DOHH2 (cell line): ENCODE measurements at regions not wholly inside any gene's neighbourhood (a gene's known extent, or its start where the extent isn't known, plus 50 kb on each side); places are given as distances from the start of the nearest gene placed in this dataset.

ENCODE experiments used
- H3F3A ChIP-seq: fragments of 200-600 bp; sonication (generic), shearing (Covaris generic); 2 replicates; pipeline ENCODE4 v1.6.0; 2016; ENCODE audit warnings: antibody characterized with exemption, mild to moderate bottlenecking; ENCODE audit not compliant: control insufficient read depth, insufficient read depth
- H3K27ac ChIP-seq: fragments of 200-600 bp; sonication (generic); 2 replicates; pipeline ENCODE4 v1.5.1; 2014; ENCODE audit warnings: low read depth, mild to moderate bottlenecking, low read length, moderate library complexity
- H3K27me3 ChIP-seq: fragments of 200-600 bp; sonication (generic); 2 replicates; pipeline ENCODE4 v1.6.1; 2014; ENCODE audit warnings: mild to moderate bottlenecking, low read length, mixed read lengths; ENCODE audit not compliant: control insufficient read depth
- H3K36me3 ChIP-seq: fragments of 200-600 bp; sonication (generic); 2 replicates; pipeline ENCODE4 v1.6.1; 2014; ENCODE audit warnings: mild to moderate bottlenecking, low read length, moderate library complexity, mixed read lengths; ENCODE audit not compliant: control insufficient read depth
- H3K4me1 ChIP-seq: fragments of 200-600 bp; sonication (generic); 2 replicates; pipeline ENCODE4 v1.6.1; 2014; ENCODE audit warnings: mild to moderate bottlenecking, low read length, mixed read lengths; ENCODE audit not compliant: control insufficient read depth
- H3K4me2 ChIP-seq: fragments of 200-600 bp; sonication (generic); 2 replicates; pipeline ENCODE4 v1.6.0; 2014; ENCODE audit warnings: mild to moderate bottlenecking, low read length, moderate library complexity
- H3K4me3 ChIP-seq: fragments of 200-600 bp; sonication (generic); 2 replicates; pipeline ENCODE4 v1.5.1; 2014; ENCODE audit warnings: mild to moderate bottlenecking, low read length, mixed read lengths
- H3K79me2 ChIP-seq: fragments of 200-600 bp; sonication (generic); 2 replicates; pipeline ENCODE4 v1.6.1; 2014; ENCODE audit warnings: mild to moderate bottlenecking, low read length, mixed read lengths; ENCODE audit not compliant: control insufficient read depth
- H3K9me2 ChIP-seq: fragments of 200-600 bp; sonication (generic); replicated peaks from 2 replicates; pipeline ENCODE4 v1.6.1; 2014; ENCODE audit warnings: mild to moderate bottlenecking, low read length, mixed read lengths; ENCODE audit not compliant: control insufficient read depth
- H3K9me3 ChIP-seq: fragments of 200-600 bp; sonication (generic); 2 replicates; pipeline ENCODE4 v1.6.1; 2014; ENCODE audit warnings: antibody characterized with exemption, low read length, mixed read lengths; ENCODE audit not compliant: control insufficient read depth, insufficient read depth
- H4K20me1 ChIP-seq: fragments of 200-600 bp; sonication (generic); 2 replicates; pipeline ENCODE4 v1.6.0; 2014; ENCODE audit warnings: low read depth, mild to moderate bottlenecking, antibody characterized with exemption, low read length, moderate library complexity; ENCODE audit not compliant: control insufficient read depth, insufficient read depth
- EZH2phosphoT487 ChIP-seq: fragments of 200-600 bp; sonication (generic); IDR thresholded peaks from 2 replicates; pipeline ENCODE4 v1.6.1; 2017; ENCODE audit warnings: borderline replicate concordance, mild to moderate bottlenecking, antibody characterized with exemption, low read length, moderate library complexity, mixed read lengths
- TF ChIP-seq, protein P1 (sequence below): fragments of 200-600 bp; sonication (generic); IDR thresholded peaks from one replicate; pipeline ENCODE4 v1.5.1; 2014; ENCODE audit warnings: antibody characterized with exemption, mild to moderate bottlenecking, low read depth, low read length; ENCODE audit not compliant: poor library complexity, severe bottlenecking

DNA sequence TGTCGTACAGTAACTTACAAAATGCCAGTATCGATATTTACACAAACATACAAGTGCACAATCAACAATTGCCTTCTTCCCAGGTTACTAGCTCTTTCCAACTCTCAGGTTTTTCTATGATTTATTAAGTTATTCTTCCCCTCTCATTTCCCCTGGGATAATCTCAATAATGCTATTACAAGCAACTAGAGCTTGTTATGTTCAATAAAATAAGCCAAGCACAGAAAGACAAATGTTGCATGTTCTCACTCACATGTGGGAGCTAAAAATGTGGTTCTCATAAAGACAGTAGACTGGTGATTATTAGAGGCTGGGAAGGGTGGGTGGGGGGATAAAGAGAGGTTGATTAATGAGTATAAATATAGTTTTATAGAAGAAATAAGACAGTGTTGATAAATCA, 577.1 kb downstream of the HACE1 start:
- Histone ChIP-seq H3K9me2 (no peaks in the 10 kb centered on the region), H3K27ac (no peak overlapping the region), H3K9me3 (no peaks in the 10 kb centered on the region), H3K27me3 (no peaks in the 10 kb centered on the region), H3K79me2 (no peaks in the 10 kb centered on the region), H3F3A (no peaks in the 10 kb centered on the region), H3K4me2 (no peak overlapping the region), H3K36me3 (no peaks in the 10 kb centered on the region), H3K4me3 (no peak overlapping the region), H4K20me1 (no peaks in the 10 kb centered on the region), H3K4me1 (no peaks in the 10 kb centered on the region)
- TF ChIP-seq, protein P1, sequence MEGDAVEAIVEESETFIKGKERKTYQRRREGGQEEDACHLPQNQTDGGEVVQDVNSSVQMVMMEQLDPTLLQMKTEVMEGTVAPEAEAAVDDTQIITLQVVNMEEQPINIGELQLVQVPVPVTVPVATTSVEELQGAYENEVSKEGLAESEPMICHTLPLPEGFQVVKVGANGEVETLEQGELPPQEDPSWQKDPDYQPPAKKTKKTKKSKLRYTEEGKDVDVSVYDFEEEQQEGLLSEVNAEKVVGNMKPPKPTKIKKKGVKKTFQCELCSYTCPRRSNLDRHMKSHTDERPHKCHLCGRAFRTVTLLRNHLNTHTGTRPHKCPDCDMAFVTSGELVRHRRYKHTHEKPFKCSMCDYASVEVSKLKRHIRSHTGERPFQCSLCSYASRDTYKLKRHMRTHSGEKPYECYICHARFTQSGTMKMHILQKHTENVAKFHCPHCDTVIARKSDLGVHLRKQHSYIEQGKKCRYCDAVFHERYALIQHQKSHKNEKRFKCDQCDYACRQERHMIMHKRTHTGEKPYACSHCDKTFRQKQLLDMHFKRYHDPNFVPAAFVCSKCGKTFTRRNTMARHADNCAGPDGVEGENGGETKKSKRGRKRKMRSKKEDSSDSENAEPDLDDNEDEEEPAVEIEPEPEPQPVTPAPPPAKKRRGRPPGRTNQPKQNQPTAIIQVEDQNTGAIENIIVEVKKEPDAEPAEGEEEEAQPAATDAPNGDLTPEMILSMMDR: no peak
- TF ChIP-seq EZH2phosphoT487: no peak

DNA sequence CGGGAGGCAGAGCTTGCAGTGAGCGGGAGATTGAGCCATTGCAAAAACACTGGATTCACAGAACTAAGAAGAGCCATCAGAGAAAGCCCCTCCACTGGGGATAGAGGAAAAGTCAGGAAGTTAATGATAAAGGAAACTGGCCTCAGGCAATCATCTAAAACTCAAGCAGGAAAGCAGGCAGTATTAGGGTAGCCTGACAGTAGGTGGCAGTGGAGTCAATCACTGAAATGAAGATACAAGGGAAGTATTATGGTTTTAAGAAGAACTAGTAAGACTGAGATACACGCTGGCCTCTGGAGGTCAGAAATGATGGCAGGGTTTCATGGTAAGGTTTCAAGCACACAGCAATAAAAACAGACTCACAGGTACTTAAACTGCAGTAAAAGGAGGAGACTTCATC, 578.3 kb downstream of the HACE1 start:
- Histone ChIP-seq H3K79me2 (no peaks in the 10 kb centered on the region), H3K9me3 (no peaks in the 10 kb centered on the region; the same call in 1 of the 2 replicates), H3K9me2 (no peaks in the 10 kb centered on the region), H3K4me2 (no peak overlapping the region), H3K4me1 (no peaks in the 10 kb centered on the region), H3K27ac (no peak overlapping the region), H3K27me3 (no peaks in the 10 kb centered on the region), H3F3A (no peaks in the 10 kb centered on the region), H3K36me3 (no peaks in the 10 kb centered on the region), H3K4me3 (no peak overlapping the region), H4K20me1 (no peaks in the 10 kb centered on the region)
- no peak for TF ChIP-seq EZH2phosphoT487
- TF ChIP-seq, protein P1: peak; percentile 36

DNA sequence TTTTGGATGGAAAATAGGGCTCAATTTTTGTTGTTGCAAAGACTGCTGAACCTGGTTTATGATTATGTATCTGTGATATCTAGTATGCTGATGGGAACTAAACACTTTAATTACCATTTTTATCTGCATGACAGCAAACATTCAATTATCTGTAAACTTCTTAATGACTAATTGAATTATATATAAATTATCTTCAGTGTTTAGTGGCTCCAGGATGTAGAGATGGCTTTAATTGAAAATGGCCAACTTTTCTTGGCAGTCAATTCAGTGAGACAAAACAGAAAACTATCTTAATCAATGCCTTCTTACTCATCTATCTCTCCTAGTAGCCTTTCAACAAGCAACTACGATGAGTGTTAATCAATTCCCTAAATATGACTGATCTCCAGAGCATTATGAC, 591.3 kb downstream of the HACE1 start:
- Histone ChIP-seq H3F3A (no peaks in the 10 kb centered on the region), H3K9me2 (no peaks in the 10 kb centered on the region), H4K20me1 (no peaks in the 10 kb centered on the region), H3K4me1 (no peaks in the 10 kb centered on the region), H3K27me3 (no peaks in the 10 kb centered on the region), H3K27ac (no peak overlapping the region), H3K4me2 (no peak overlapping the region), H3K36me3 (no peaks in the 10 kb centered on the region), H3K4me3 (no peak overlapping the region), H3K79me2 (no peaks in the 10 kb centered on the region), H3K9me3 (no peaks in the 10 kb centered on the region)
- TF ChIP-seq, protein P1: no peak
- TF ChIP-seq EZH2phosphoT487: no peak

DNA sequence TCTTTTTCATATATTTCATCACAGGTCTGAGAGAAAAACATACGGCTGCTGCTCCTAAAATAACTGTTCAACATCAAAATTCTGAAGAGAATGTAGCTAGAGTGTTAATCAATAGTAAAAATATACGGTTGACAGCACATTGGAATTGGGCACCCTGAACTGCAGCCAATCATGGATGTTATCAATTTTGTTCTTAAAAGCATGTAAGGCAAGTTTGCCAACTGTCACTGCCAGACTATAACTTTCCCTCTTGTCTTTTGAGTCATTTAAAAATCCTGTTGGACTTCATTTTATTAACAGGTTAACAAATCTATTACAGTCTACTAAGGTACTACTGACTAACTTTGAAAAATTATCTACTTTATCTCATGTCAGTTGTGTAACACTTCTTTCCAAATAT, 592.8 kb downstream of the HACE1 start:
- no peaks in the 10 kb centered on the region for H3K9me2 ChIP-seq
- H3K27me3 ChIP-seq: no peaks in the 10 kb centered on the region
- no peak for TF ChIP-seq EZH2phosphoT487
- TF ChIP-seq, protein P1: no peak
- H3K9me3 ChIP-seq: no peaks in the 10 kb centered on the region
- no peak overlapping the region for H3K27ac ChIP-seq
- H3F3A ChIP-seq: no peaks in the 10 kb centered on the region
- no peaks in the 10 kb centered on the region for H3K36me3 ChIP-seq
- H3K4me2 ChIP-seq: no peak overlapping the region
- H4K20me1 ChIP-seq: no peaks in the 10 kb centered on the region
- no peaks in the 10 kb centered on the region for H3K79me2 ChIP-seq
- H3K4me3 ChIP-seq: no peak overlapping the region
- no peaks in the 10 kb centered on the region for H3K4me1 ChIP-seq
